NCI-H524 treated with DMSO at 0.1 percent for 48 hours (cell line): ENCODE measurements at regions not wholly inside any gene's neighbourhood (a gene's known extent, or its start where the extent isn't known, plus 50 kb on each side); places are given as distances from the start of the nearest gene placed in this dataset.
A peak's percentile ranks its signal among the peaks of the same experiment; 100 is the strongest.

Experiments used
- DNase-seq: peaks from one replicate; lab custom pipeline; 2025; lab: John Stamatoyannopoulos, UW

- peak; percentile 82 for DNase-seq
Observed at GRCh38 chr5:107808671-107809137, 138.0 kb upstream of the EFNA5 start.

GRCh38 chr5:107807431-107807830 is 136.7 kb upstream of the EFNA5 start:
- DNase-seq, result no peak

GRCh38 chr5:107806705-107807104 is 136.0 kb upstream of the EFNA5 start:
- DNase-seq, result peak; percentile 79

- peak; percentile 94 for DNase-seq
Observed at GRCh38 chr5:107806271-107806670, 135.5 kb upstream of the EFNA5 start.

- DNase-seq, result peak; percentile 87
Observed at GRCh38 chr5:107805824-107806223, 135.1 kb upstream of the EFNA5 start.

GRCh38 chr5:107805166-107805565 is 134.4 kb upstream of the EFNA5 start:
- peak; percentile 13 for DNase-seq

GRCh38 chr5:107803728-107804127 is 133.0 kb upstream of the EFNA5 start:
- DNase-seq, result no peak

- DNase-seq, result no peak
Observed at GRCh38 chr5:107801061-107801460, 130.3 kb upstream of the EFNA5 start.

- no peak for DNase-seq
Observed at GRCh38 chr5:107799306-107799705, 128.6 kb upstream of the EFNA5 start.

GRCh38 chr5:107796797-107797196 is 126.1 kb upstream of the EFNA5 start:
- DNase-seq, result no peak

- no peak for DNase-seq
Observed at GRCh38 chr5:107794741-107795140, 124.0 kb upstream of the EFNA5 start.

GRCh38 chr5:107792940-107793339 is 122.2 kb upstream of the EFNA5 start:
- no peak for DNase-seq

GRCh38 chr5:107790671-107791070 is 119.9 kb upstream of the EFNA5 start:
- no peak for DNase-seq

GRCh38 chr5:107786424-107786823 is 115.7 kb upstream of the EFNA5 start:
- DNase-seq, result no peak

- no peak for DNase-seq
Observed at GRCh38 chr5:107783551-107783950, 112.8 kb upstream of the EFNA5 start.

GRCh38 chr5:107782561-107783169 is 111.9 kb upstream of the EFNA5 start:
- DNase-seq, result no peak

GRCh38 chr5:107781451-107781850 is 110.7 kb upstream of the EFNA5 start:
- DNase-seq, result no peak

- DNase-seq, result no peak
Observed at GRCh38 chr5:107779437-107779836, 108.7 kb upstream of the EFNA5 start.

- DNase-seq, result no peak
Observed at GRCh38 chr5:107778647-107779046, 107.9 kb upstream of the EFNA5 start.

- DNase-seq, result no peak
Observed at GRCh38 chr5:107776922-107777740, 106.4 kb upstream of the EFNA5 start.

- DNase-seq, result no peak
Observed at GRCh38 chr5:107776506-107776905, 105.8 kb upstream of the EFNA5 start.

- no peak for DNase-seq
Observed at GRCh38 chr5:107774316-107774715, 103.6 kb upstream of the EFNA5 start.

- DNase-seq, result no peak
Observed at GRCh38 chr5:107773479-107773878, 102.7 kb upstream of the EFNA5 start.
